B cell (primary cell): ENCODE measurements at regions not wholly inside any gene's neighbourhood (a gene's known extent, or its start where the extent isn't known, plus 50 kb on each side); places are given as distances from the start of the nearest gene placed in this dataset.

Source experiments
- ATAC-seq: fragments of 200-7000 bp; cut with Tn5 transposase; one replicate; pipeline ENCODE4 v1.10.0; 2021; ENCODE audit warnings: low read depth, mild to moderate bottlenecking, moderate number of reproducible peaks, moderate library complexity
- CTCF ChIA-PET: fragments of 350-600 bp; sonication (Branson Sonifier 250); formaldehyde crosslinking; loops from one replicate; lab custom pipeline; 2021; ENCODE audit warnings: antibody characterized with exemption, inconsistent platforms; lab: Charles Lee
- POLR2A ChIA-PET: fragments of 350-600 bp; sonication (Branson Sonifier 250); formaldehyde crosslinking; loops from one replicate; lab custom pipeline; 2021; ENCODE audit warnings: antibody characterized with exemption; lab: Charles Lee
- DNase-seq: peaks from one replicate; pipeline ENCODE4 v3.0.0; 2013
- H2AFZ ChIP-seq: 2 replicates; pipeline ENCODE4 v1.6.1; 2012; ENCODE audit warnings: mild to moderate bottlenecking, low read depth, low read length; ENCODE audit not compliant: insufficient read depth, poor library complexity, severe bottlenecking
- H3K27ac ChIP-seq, 2 donors: 1 replicate in 1 of 2; 2 replicates in 1 of 2; pipeline ENCODE4 v1.5.1; 2012 to 2013; ENCODE audit warnings: low read length in 2 of 2, mild to moderate bottlenecking in 2 of 2, moderate library complexity in 1 of 2
- H3K27me3 ChIP-seq, 4 experiments: fragments of 200-600 bp in 1 of 4; sonication (generic) in 1 of 4; replicated peaks in 1 of 4; 1 replicate in 2 of 4; 2 replicates in 2 of 4; pipeline versions ENCODE4 v1.6.1 to v1.7.0; 2013 to 2016; ENCODE audit warnings: low read length in 3 of 4, mild to moderate bottlenecking in 2 of 4, mixed read lengths in 1 of 4, moderate library complexity in 1 of 4; ENCODE audit not compliant: insufficient read depth in 4 of 4, control insufficient read depth in 3 of 4; ENCODE audit errors: control extremely low read depth in 1 of 4
- H3K36me3 ChIP-seq, 2 experiments: replicated peaks in 1 of 2; 1 replicate in 1 of 2; 2 replicates in 1 of 2; pipeline versions ENCODE4 v1.6.1 to v1.7.1; 2013; ENCODE audit warnings: low read length in 1 of 2; ENCODE audit not compliant: insufficient read depth in 2 of 2, control insufficient read depth in 1 of 2; ENCODE audit errors: control extremely low read depth in 1 of 2, extremely low read depth in 1 of 2
- H3K4me1 ChIP-seq, 2 donors: fragments of 200-600 bp in 1 of 2; sonication (generic) in 1 of 2; 1 replicate in 1 of 2; 2 replicates in 1 of 2; pipeline versions ENCODE4 v1.5.1 to v1.6.1; 2013 to 2017; ENCODE audit warnings: low read length in 2 of 2; ENCODE audit not compliant: control insufficient read depth in 2 of 2, insufficient read depth in 2 of 2
- H3K4me2 ChIP-seq: replicated peaks from 2 replicates; pipeline ENCODE3; 2012; ENCODE audit warnings: mild to moderate bottlenecking, low read depth, low read length; ENCODE audit not compliant: poor library complexity, severe bottlenecking
- H3K4me3 ChIP-seq, 5 experiments: fragments of 200-600 bp in 1 of 5; sonication (generic) in 1 of 5; 1 replicate in 3 of 5; 2 replicates in 2 of 5; pipeline versions ENCODE4 v1.5.1 to v1.7.0; 2011 to 2016; ENCODE audit warnings: low read length in 4 of 5, mild to moderate bottlenecking in 4 of 5, low read depth in 2 of 5, control low read depth in 1 of 5, moderate library complexity in 1 of 5; ENCODE audit not compliant: insufficient read depth in 1 of 5; ENCODE audit errors: control extremely low read depth in 1 of 5, extremely low read depth in 1 of 5
- H3K79me2 ChIP-seq: fragments of 200-600 bp; sonication (generic); one replicate; pipeline ENCODE4 v1.6.0; 2016; ENCODE audit warnings: low read length; ENCODE audit not compliant: control insufficient read depth, insufficient read depth
- H3K9ac ChIP-seq: fragments of 200-600 bp; sonication (generic); 2 replicates; pipeline ENCODE4 v1.6.1; 2017; ENCODE audit warnings: mild to moderate bottlenecking, low read length, moderate library complexity
- H3K9me3 ChIP-seq, 3 donors: one replicate each; pipeline versions ENCODE4 v1.6.1 to v1.7.1; 2013; ENCODE audit warnings: low read length in 2 of 3; ENCODE audit not compliant: control insufficient read depth in 2 of 3, insufficient read depth in 1 of 3; ENCODE audit errors: control extremely low read depth in 1 of 3
- H4K20me1 ChIP-seq: 2 replicates; pipeline ENCODE4 v1.6.0; 2012; ENCODE audit warnings: mild to moderate bottlenecking, low read length; ENCODE audit not compliant: insufficient read depth, control insufficient read depth, poor library complexity, severe bottlenecking
- H3K27ac Mint-ChIP-seq: one replicate; pipeline ENCODE4 v1.8.0; 2021; ENCODE audit warnings: mixed read lengths
- H3K27me3 Mint-ChIP-seq: one replicate; pipeline ENCODE4 v1.8.0; 2021; ENCODE audit warnings: mixed read lengths
- H3K4me1 Mint-ChIP-seq: one replicate; pipeline ENCODE4 v1.8.0; 2021; ENCODE audit warnings: mixed read lengths
- H3K4me3 Mint-ChIP-seq: one replicate; pipeline ENCODE4 v1.8.0; 2021; ENCODE audit warnings: mixed read lengths
- H3K9me3 Mint-ChIP-seq: one replicate; pipeline ENCODE4 v1.8.0; 2022; ENCODE audit warnings: mixed read lengths; ENCODE audit not compliant: insufficient read depth
- EZH2 ChIP-seq: IDR thresholded peaks from 2 replicates; pipeline ENCODE4 v1.6.1; 2012; ENCODE audit warnings: borderline replicate concordance, low read depth, mild to moderate bottlenecking, moderate library complexity, low read length; ENCODE audit not compliant: insufficient read depth, poor library complexity, severe bottlenecking
- WGBS: methylation state at CpG from one replicate; pipeline ENCODE4 v1.1.5; 2013; ENCODE audit warnings: missing lambda C conversion rate; ENCODE audit not compliant: insufficient coverage; 5-methylcytosine and 5-hydroxymethylcytosine counted together
- intact Hi-C: fragments of 100-400 bp; cut with micrococcal nuclease; formaldehyde crosslinking; loops from one replicate; pipeline ENCODE4 v1.10.0; 2022
- TF ChIP-seq, protein P1 (sequence below): fragments of 200-600 bp; IDR thresholded peaks from one replicate; pipeline ENCODE4 v1.8.0; 2022; ENCODE audit warnings: antibody characterized with exemption, mild to moderate bottlenecking

DNA sequence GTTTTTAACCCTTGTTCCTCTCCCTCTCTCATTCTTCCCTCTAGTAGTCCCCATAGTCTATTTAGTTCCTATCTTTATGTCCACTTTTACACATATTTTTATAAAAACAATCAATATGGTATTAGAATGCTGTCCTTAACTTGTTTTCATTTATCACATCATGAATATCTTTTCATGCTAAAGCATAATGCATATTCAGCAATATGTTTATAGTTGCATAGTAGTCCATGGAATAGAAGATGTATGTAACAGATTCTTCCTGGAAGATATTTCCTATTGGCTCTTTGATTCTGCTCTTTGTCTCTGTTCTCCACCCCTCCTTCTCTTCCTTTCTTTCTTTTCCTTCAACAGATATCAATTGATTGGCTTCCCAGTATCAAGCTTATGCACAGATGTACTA lies 1047.1 kb upstream of the TENM4 start:
- no peaks in the 10 kb centered on the region for H3K9me3 ChIP-seq
- no peaks in the 10 kb centered on the region for H3K36me3 ChIP-seq
- Mint-ChIP-seq H3K27me3 (no peaks in the 10 kb centered on the region), H3K9me3 (peaks cover 7% of the 10 kb centered on the region), H3K4me3 (no peak overlapping the region), H3K27ac (no peak overlapping the region), H3K4me1 (no peaks in the 10 kb centered on the region)
- no peaks in the 10 kb centered on the region for H3K27me3 ChIP-seq
- H3K4me2 ChIP-seq = no peak overlapping the region
- POLR2A ChIA-PET = no interaction called here
- H4K20me1 ChIP-seq = no peaks in the 10 kb centered on the region
- no peak overlapping the region for H3K27ac ChIP-seq
- H2AFZ ChIP-seq = no peak overlapping the region
- DNase-seq (no peak), ATAC-seq (no peak)
- intact Hi-C loops = no loop called here
- no peaks in the 10 kb centered on the region for H3K4me1 ChIP-seq
- CTCF ChIA-PET = interaction anchor here (0.7 kb wide), 1 partner anchor 8 kb away, joined by 7 read pairs; no protein-coding TSS in a partner anchor
- H3K9ac ChIP-seq = no peak overlapping the region
- no peak for TF ChIP-seq EZH2
- TF ChIP-seq, protein P1, sequence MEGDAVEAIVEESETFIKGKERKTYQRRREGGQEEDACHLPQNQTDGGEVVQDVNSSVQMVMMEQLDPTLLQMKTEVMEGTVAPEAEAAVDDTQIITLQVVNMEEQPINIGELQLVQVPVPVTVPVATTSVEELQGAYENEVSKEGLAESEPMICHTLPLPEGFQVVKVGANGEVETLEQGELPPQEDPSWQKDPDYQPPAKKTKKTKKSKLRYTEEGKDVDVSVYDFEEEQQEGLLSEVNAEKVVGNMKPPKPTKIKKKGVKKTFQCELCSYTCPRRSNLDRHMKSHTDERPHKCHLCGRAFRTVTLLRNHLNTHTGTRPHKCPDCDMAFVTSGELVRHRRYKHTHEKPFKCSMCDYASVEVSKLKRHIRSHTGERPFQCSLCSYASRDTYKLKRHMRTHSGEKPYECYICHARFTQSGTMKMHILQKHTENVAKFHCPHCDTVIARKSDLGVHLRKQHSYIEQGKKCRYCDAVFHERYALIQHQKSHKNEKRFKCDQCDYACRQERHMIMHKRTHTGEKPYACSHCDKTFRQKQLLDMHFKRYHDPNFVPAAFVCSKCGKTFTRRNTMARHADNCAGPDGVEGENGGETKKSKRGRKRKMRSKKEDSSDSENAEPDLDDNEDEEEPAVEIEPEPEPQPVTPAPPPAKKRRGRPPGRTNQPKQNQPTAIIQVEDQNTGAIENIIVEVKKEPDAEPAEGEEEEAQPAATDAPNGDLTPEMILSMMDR = no peak
- no peak overlapping the region for H3K4me3 ChIP-seq
- no peaks in the 10 kb centered on the region for H3K79me2 ChIP-seq

DNA sequence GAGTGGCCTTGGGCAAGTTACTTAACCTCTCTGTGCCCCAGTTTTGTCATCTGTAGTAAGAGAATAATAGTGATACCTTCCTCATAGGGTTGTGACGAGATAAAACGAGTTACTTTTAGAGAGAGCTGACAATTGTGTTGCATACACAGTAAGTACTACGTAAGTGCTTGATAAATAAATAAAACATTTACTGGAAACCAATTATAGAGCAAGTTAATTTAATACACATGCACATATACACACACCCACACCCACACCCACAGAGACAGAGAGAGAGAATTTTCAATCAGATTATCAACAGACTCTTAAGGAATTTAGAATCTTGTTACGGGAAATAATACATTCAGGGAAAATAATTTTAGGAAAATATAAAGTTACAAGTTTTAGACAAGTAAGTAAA lies 1045.8 kb upstream of the TENM4 start:
- H3K79me2 ChIP-seq = no peaks in the 10 kb centered on the region
- H3K4me1 ChIP-seq = no peaks in the 10 kb centered on the region
- no peaks in the 10 kb centered on the region for H3K27me3 ChIP-seq
- no peak overlapping the region for H3K27ac ChIP-seq
- H3K27ac Mint-ChIP-seq = no peak overlapping the region
- H3K36me3 ChIP-seq = no peaks in the 10 kb centered on the region
- CTCF ChIA-PET = no interaction called here
- no peaks in the 10 kb centered on the region for H4K20me1 ChIP-seq
- DNase-seq (no peak), ATAC-seq (no peak)
- POLR2A ChIA-PET = no interaction called here
- no peak overlapping the region for H3K4me3 Mint-ChIP-seq
- H3K4me1 Mint-ChIP-seq = no peaks in the 10 kb centered on the region
- intact Hi-C loops = no loop called here
- H2AFZ ChIP-seq = no peak overlapping the region
- no peak overlapping the region for H3K4me3 ChIP-seq
- no CpG with 5 or more reads among the region's 4 CpGs for WGBS
- TF ChIP-seq, protein P1 = no peak
- no peak for TF ChIP-seq EZH2
- H3K9me3 ChIP-seq = no peaks in the 10 kb centered on the region
- peaks cover 4% of the 10 kb centered on the region for H3K9me3 Mint-ChIP-seq
- H3K4me2 ChIP-seq = no peak overlapping the region
- H3K9ac ChIP-seq = no peak overlapping the region
- H3K27me3 Mint-ChIP-seq = no peaks in the 10 kb centered on the region
